Sciatic nerve (tissue), 2 donors: ENCODE measurements at regions not wholly inside any gene's neighbourhood (a gene's known extent, or its start where the extent isn't known, plus 50 kb on each side); places are given as distances from the start of the nearest gene placed in this dataset.
A peak's percentile ranks its signal among the peaks of the same experiment; 100 is the strongest.

Experiments used
- ATAC-seq: fragments of 200-7000 bp; cut with Tn5 transposase; one replicate; pipeline ENCODE4 v1.9.1; 2020; ENCODE audit warnings: mild to moderate bottlenecking, moderate library complexity
- DNase-seq: peaks from one replicate; pipeline ENCODE4 v3.0.0-alpha.2; 2020; ENCODE audit warnings: low spot score
- intact Hi-C: fragments of 100-400 bp; cut with DNase I; formaldehyde crosslinking; loops from one replicate; pipeline ENCODE4 v1.14.2; 2022
- donor health status: DM: no; HTN: no; CAD: no.
- donor health status: DM: no; HTN: no; CAD: no.

- intact Hi-C loops: no loop called here
- ATAC-seq (no peak), DNase-seq (no peak)
These were observed 64.7 kb downstream of the SNRPE start for GRCh38 chr1:203926025-203926540.

GRCh38 chr1:203929741-203930309 lies 68.4 kb downstream of the SNRPE start:
- ATAC-seq: no peak
- intact Hi-C loops: no loop called here
- DNase-seq: no peak

GRCh38 chr1:203930342-203930741 lies 68.9 kb downstream of the SNRPE start:
- intact Hi-C loops: no loop called here

GRCh38 chr1:203931953-203932352 lies 70.6 kb downstream of the SNRPE start:
- intact Hi-C loops: no loop called here
- ATAC-seq: no peak
- DNase-seq: no peak

More at GRCh38 chr1:203930342-203930741, 68.9 kb downstream of the SNRPE start:
- ATAC-seq: no peak
- DNase-seq: no peak

DNA sequence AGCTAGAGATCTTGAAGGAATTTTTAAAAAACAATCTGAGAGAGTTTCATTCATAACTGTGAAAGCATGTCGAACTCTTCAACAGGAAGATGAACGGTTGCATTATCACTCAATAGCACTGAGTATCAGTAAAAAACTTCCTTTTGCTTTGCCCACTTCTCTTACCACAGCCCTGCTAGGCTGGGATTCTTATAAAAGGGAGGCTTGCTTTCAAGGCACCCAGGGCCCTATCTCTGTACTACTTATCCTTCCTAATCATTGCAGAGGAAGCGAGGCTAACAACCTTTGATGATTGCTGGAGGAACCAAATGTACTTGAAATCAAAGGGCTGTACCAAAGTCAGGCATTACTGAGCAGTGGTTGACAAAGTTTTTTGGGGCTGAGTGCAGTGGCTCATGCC lies 71.2 kb downstream of the SNRPE start:
- intact Hi-C loops: no loop called here
- ATAC-seq: no peak
- DNase-seq: no peak

DNA sequence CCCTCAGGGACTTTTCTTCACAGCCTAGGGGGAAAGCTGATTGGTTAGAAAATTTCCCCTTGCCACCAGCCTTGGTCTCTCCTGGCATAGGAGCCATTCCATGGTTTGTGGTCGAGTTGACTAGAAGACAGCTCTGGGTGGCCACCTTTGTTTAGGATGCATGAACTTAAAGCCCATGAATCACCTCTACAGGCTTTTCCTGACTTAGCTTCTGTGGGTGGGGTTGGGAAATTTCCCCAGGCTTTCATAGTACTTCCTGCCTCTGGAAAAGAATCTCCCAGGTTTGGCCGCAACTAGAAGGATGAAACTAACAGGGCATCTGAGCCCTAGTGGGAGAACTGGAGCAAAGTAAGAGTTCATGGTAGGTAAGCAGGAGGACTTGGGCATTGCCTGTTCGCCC lies 72.6 kb downstream of the SNRPE start:
- no peak for ATAC-seq

DNA sequence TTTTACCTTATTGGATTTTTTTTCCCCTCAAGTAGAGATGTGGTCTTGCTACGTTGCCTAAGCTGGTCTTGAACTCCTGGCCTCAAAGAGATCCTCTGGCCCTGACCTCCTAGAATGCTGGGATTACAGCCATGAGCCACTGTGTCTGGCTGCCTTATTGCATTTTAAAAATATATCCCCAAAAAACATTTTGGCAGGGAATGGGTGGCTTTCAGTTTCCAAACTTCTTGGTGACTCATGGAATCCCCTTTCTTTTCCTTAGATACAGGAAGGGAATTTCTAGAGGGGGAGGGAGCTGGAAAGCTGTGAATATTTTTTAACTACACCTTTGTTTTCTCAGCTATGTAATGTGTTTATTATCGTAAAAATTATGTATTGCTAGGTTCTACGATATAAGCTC lies 73.3 kb downstream of the SNRPE start:
- DNase-seq (no peak), ATAC-seq (no peak)
- intact Hi-C loops: no loop called here

More for the DNA sequence above, 72.6 kb downstream of the SNRPE start:
- no peak for DNase-seq
- intact Hi-C loops: no loop called here

GRCh38 chr1:203935321-203935720 lies 73.9 kb downstream of the SNRPE start:
- no peak for ATAC-seq
- intact Hi-C loops: no loop called here
- DNase-seq: no peak

DNA sequence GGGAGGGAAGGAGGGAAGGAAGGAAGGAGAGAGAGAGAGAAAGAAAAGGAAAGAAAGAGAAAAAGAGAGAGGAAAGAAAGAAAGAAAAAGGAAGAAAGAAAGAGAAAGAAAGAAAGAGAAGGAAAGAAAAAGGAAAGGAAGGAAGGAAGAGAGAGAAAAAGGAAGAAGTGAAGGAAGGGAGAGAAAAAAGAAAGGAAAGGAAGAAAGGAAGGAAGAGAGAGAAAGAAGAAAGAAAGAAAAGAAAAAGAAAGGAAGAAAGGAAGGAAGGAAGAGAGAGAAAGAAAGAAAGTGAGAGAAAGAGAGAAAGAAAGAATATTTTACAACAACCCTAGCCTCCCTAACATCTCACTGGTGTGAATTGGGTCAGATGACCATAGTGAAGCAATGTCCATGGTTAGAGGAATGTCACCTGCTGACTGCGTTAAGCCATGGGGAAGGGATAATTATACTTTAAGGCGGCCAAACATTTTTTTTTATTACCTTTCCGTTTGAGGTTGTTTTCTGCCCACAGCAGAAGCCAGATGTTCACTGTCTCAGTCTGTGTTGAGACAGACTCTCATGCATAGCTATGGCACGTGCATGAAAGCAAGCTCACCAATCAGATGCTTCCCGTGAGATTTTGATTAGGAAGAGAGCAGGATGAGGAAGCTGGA lies 76.4 kb downstream of the SNRPE start:
- DNase-seq (no peak), ATAC-seq (no peak)
- intact Hi-C loops: no loop called here

- ATAC-seq: no peak
These were observed 83.4 kb downstream of the SNRPE start for GRCh38 chr1:203944651-203945404.

DNA sequence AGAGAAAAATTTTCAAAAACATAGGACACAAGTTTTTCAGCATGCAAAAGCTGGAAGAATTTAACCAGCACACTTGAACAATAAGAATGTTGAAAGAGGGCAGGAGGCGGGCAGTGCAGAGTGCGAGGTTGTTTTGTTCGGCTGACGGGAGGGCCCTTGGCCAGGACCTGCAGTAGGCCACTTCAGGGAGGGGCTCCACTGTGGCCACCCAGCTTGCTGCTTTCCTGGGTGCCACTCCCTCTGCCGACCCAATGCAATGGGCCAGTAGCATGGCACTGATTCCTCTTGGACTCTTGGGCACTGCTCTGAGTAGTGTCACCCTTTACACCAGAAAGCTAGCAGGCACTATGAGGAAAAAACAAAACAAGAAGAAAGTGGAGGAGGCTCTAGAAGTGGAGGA lies 92.9 kb downstream of the SNRPE start:
- ATAC-seq: no peak
- intact Hi-C loops: no loop called here
- DNase-seq: no peak

More at GRCh38 chr1:203944651-203945404, 83.4 kb downstream of the SNRPE start:
- no peak for DNase-seq
- intact Hi-C loops: no loop called here

DNA sequence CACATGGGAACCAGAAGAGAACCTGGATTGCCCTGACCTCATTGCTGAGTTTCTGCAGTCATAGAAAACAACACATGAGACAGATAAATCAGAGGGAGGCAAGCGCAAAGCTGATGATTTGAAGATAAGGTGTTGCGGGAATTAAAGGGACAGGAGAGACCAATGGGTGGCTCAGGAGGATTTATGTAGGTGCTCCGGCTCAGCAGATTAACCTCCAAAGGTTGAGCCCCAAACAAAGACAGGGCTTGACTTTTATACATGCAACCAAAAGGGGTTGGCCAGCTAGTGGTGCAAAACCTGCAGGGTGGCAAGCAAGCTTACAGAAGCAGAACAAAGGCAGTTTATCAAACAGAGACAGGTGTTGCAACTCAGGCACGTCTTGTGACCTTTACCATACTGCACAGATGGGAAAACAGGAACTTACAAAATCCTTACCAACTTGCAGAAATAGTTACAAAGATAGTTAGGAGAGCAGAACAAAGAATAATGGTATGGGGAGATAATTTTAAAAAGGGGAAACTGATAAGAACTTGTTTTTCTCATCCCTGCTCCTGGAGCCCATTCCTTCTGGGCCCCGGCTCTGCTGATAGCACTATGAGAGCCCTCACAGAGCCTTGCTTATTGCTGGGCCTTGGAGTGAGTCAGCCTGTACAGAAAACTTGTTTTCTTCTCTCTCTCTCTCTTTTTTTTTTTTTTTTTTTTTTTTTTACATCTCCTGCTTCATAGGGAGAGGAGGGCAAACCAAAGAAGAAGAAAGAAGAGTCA lies 93.6 kb downstream of the SNRPE start:
- DNase-seq: no peak
- intact Hi-C loops: no loop called here
- no peak for ATAC-seq

- intact Hi-C loops: no loop called here
- no peak for DNase-seq
- peak; percentile 52 for ATAC-seq
These were observed 104.2 kb upstream of the SOX13 start for GRCh38 chr1:203968761-203969160.

GRCh38 chr1:203969846-203970245 lies 103.1 kb upstream of the SOX13 start:
- intact Hi-C loops: no loop called here
- no peak for ATAC-seq
- DNase-seq: no peak

GRCh38 chr1:203985044-203985443 lies 87.9 kb upstream of the SOX13 start:
- ATAC-seq (no peak), DNase-seq (no peak)
- intact Hi-C loops: no loop called here

DNA sequence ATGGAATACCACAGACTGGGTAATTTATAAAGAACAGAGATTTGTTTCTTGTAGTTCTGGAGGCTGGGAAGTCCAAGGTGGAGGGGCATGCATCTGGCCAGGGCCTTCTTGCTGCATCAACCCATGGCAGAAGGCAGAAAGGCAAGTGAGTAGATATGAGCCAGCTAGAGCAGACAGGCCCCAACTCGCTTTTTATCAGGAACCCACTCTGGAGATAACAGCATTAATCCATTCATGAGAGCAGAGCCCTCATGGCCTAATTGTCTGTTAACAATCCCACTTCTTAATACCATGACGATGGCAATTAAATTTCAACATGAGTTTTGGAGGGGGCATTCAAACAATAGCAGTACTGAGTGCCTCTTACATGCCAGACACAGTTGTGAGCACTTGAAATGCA lies 87.2 kb upstream of the SOX13 start:
- ATAC-seq: no peak
- no peak for DNase-seq
- intact Hi-C loops: no loop called here

GRCh38 chr1:203986887-203987461 lies 85.9 kb upstream of the SOX13 start:
- peak; percentile 70 for ATAC-seq
- intact Hi-C loops: no loop called here
- no peak for DNase-seq

DNA sequence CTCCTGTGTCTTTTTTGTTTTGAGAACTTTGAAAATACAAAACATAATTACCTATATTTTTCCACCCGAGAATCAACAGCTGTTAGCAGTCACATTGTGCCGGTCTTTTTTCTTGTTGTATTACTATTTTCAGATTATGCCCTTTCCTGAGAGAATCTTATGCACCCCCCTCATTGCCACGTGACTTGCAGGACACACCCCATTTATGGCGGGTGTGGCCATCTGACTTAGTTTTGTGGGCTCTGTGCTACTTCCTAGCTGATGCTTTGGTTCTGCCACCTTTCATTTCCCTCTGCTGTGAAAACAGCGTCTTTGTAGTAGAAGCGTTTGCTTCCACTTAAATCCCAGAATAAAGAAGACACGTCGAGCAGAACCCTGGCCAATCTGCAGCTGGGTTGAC lies 82.8 kb upstream of the SOX13 start:
- DNase-seq: no peak
- ATAC-seq: no peak
- intact Hi-C loops: no loop called here

- intact Hi-C loops: no loop called here
- ATAC-seq (no peak), DNase-seq (no peak)
These were observed 80.5 kb upstream of the SOX13 start for GRCh38 chr1:203992440-203992839.
